Raji (cell line): ENCODE measurements at regions not wholly inside any gene's neighbourhood (a gene's known extent, or its start where the extent isn't known, plus 50 kb on each side); places are given as distances from the start of the nearest gene placed in this dataset.

Experiments used
- POLR2A ChIP-seq: IDR thresholded peaks from 2 replicates; pipeline ENCODE4 v1.6.1; 2011; ENCODE audit warnings: low read depth, low read length, control low read depth; ENCODE audit not compliant: insufficient read depth

DNA sequence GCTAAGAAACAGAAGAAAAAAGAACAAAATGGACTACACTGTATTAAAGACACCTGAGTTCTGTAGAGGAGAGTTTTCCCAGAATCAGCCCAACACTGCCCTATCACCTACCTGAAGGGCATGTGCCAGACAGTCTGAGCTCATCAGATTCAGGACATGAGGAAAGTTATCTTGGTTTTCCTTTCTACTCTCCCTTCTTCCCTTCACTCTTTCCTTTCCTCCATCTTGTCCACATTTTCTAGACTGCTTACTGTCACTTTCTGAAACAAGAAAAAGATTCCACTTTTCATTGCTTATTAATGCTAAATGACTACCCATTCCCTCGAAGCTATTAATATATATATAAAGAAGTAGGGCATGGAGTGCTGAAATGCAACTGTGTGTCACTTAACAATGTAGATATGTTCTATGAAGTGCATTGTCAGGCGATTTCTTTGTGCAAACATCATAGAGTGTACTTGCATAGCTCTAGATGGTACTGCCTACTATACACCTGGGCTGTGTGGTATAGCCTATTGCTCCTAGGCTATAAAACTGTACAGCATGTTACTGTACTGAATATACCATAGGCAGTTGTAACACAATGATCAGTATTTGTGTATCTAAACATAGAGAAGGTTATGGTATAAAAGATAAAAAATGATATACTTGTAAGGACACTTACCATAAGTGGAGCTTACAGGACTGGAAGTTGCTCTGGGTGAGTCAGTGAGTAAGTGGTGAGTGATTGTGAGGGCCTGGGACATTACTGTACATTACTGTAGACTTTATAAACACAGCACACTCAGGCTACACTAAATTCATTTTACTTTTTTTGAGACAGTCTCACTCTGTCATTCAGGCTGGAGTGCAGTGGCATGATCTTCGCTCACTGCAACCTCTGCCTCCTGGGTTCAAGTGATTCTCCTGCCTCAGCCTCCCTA is 145.5 kb upstream of the ITGA6 start:
- no peak for TF ChIP-seq POLR2A

- no peak for TF ChIP-seq POLR2A
Measured at GRCh38 chr2:172282944-172283343, 144.4 kb upstream of the ITGA6 start.

DNA sequence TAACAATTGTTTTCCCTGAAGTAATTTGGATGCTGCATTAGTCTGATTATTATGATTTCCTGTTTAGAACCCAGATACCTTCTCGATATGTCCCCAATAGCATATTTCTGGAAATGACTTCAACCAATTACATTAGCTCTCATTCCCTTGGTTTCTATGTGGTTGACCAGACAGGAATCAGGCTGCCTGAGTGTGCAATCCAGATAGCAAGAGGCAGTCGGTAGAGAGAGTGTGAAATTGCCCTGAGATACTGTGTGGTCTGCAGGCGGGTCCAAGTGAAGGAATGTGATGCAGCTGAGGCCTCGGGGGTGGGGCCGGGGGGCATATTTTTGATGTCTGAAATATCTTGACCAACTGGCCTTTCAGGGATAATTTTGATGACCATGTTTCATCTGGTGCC is 143.9 kb upstream of the ITGA6 start:
- TF ChIP-seq POLR2A: no peak

- TF ChIP-seq POLR2A: no peak
Measured at GRCh38 chr2:172284209-172284608, 143.2 kb upstream of the ITGA6 start.

DNA sequence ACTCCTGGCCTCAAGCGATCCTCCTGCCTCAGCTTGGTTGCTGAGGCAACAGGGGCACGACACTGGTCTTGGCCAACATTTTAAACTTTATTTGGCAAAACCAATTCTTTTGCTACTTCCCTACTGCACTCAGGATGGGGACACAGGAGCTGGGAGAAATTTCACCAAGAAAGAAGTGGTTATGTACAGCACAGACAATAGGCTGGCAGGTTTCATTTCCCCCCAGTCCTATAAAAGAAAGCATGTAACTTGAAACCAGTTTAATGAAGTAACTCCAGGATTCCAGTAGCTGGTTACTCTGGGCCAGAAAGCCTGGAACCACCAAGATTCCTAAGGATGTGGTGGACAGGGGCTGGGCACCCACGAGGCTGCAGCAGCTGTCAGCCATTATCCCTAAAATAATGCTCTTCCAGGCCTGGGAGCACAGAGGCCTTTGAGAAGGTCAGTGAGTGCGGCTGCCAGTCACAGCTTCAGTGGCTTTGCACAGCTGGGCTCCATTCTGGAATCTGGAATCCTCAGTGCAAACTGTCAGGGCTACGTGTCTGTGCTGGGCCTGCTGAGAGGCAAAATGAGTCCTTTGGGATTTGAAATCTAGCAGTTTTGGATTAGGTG is 142.3 kb upstream of the ITGA6 start:
- no peak for TF ChIP-seq POLR2A

DNA sequence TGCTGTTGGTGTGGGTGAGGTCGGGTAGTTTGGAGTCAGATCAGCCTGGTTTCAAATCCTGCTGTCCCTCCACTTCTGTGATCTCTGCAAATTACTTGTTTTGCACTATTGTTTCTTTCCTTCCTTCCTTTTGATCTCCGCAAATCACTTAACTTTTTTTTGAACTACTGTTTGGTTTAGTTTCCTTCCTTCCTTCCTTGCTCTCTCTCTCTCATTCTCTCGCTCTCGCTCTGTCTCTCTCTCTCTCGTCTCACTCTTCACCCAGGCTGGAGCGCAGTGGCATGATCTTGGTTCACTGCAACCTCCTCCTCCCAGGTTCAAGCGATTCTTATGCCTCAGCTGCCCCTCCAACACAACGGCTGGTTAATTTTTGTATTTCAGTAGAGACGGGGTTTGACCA is 141.6 kb upstream of the ITGA6 start:
- TF ChIP-seq POLR2A: no peak

DNA sequence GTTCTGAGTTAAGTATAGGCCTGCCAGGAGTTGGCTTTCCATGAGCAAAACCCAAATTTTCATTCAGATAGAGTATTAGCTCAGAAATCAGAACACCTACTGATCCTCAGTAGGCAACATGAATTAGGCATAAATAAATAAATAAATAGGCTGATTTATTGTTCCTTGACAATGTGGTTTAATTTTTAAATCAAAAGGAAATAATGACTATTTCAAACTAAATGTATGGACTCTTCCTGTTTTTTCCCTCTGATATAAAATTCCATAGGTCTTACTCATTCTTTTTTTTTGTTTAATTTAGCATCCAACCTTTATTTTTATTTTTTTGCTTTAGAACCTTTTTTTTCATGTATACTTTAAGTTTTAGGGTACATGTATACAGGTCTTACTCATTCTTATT is 140.2 kb upstream of the ITGA6 start:
- no peak for TF ChIP-seq POLR2A

DNA sequence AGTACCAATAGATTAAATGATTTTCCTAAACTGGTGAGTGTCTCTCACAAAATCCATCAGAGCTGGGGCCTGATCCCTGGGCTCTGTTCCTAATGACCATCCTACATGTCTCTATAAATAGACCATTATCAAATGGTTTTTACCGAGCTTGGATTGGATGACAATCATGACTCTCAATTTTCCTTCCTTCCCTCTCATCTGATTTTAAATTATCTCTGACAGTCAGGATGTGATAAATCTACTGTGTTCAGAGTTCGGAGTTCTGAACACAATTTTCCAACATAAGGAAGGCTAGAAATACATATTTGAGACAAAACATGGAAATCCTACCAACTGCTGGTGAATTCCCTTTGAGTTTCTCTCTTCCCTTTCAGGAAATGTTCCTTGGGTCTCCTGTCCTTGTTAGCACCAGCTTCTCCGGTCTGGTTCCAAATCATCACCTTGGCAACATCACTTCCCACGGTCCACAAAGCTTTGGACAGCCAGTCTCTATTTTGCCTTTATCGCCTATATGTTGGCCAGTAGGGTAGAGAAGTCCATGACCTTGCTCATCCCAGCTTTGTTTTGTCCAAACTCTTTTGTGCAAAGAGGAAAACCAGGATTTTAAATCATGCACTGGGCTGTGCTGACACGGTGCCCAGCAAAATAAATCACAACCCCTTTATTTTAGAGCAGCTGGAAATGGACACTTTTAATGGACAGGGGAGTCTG is 139.6 kb upstream of the ITGA6 start:
- TF ChIP-seq POLR2A: no peak

DNA sequence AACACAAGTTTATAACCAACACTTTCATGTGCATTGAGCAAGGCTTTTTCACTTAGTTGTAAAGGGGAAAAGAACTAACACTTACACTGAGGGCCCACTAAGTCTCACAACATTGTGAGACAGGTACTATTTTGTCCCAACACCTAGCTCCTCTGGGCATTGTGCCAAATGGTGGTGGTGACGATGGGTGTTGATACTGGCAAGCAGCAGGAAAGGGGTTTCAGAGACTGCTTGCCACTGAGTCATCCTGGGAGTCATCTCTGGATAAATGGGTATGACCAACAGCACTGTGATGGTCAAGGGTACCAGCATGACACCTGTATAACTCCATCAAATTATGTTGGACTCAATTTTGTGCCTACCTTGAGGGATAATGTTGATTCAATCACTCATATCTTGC is 138.8 kb upstream of the ITGA6 start:
- no peak for TF ChIP-seq POLR2A

GRCh38 chr2:172293952-172294351 is 133.4 kb upstream of the ITGA6 start:
- TF ChIP-seq POLR2A: no peak

- no peak for TF ChIP-seq POLR2A
Measured at GRCh38 chr2:172294983-172295382, 132.4 kb upstream of the ITGA6 start.

- no peak for TF ChIP-seq POLR2A
Measured at GRCh38 chr2:172295677-172296076, 131.7 kb upstream of the ITGA6 start.

GRCh38 chr2:172296267-172297046 is 130.9 kb upstream of the ITGA6 start:
- no peak for TF ChIP-seq POLR2A

DNA sequence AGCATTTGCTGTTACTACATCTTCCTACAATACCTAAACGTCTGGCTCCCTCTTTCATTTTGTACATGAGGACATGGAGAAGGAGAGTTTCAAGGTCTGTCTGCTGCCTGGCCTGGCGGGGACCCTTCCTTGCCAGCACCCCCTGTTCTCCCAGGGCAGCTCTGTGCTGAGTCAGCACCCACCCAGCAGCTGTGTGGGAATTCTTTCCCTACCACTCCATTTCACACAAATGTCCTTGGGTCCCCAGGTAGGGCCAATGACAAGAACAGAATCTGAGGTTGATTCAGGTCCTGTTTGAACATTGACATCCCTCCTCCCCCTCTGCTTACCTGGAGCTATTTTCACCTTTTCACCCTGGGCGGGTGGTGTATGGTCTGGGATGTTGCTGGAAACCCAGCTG is 129.9 kb upstream of the ITGA6 start:
- no peak for TF ChIP-seq POLR2A

GRCh38 chr2:172297950-172298349 is 129.4 kb upstream of the ITGA6 start:
- TF ChIP-seq POLR2A: no peak
